Pancreas (tissue), 10 donors: ENCODE measurements at regions not wholly inside any gene's neighbourhood (a gene's known extent, or its start where the extent isn't known, plus 50 kb on each side); places are given as distances from the start of the nearest gene placed in this dataset.

Experiments
- ATAC-seq, 4 donors: fragments of 200-7000 bp; cut with Tn5 transposase; one replicate each; pipeline versions ENCODE4 v1.8.0 to v1.9.1; 2020; ENCODE audit warnings: mild to moderate bottlenecking in 4 of 4, moderate library complexity in 4 of 4
- DNase-seq, 6 donors: peaks; one replicate each; pipeline ENCODE4 v3.0.0-alpha.2; 2020
- FAIRE-seq: peaks from 2 replicates; lab custom pipeline; 2012; peaks lifted over from hg19 to GRCh38; lab: Jason Lieb, UNC
- H3K27ac ChIP-seq, 4 donors: fragments of 200-600 bp; sonication (generic); 1 replicate in 3 of 4; 2 replicates in 1 of 4; pipeline versions ENCODE4 v1.5.0 to v1.8.0; 2020
- H3K27me3 ChIP-seq, 4 donors: fragments of 200-600 bp; one replicate each; pipeline ENCODE4 v1.8.0; 2021
- H3K36me3 ChIP-seq, 3 donors: fragments of 200-600 bp; sonication (generic) in 1 of 3; one replicate each; pipeline versions ENCODE4 v1.5.0 to v1.8.0; 2020 to 2021
- H3K4me1 ChIP-seq, 3 donors: fragments of 200-600 bp; one replicate each; pipeline ENCODE4 v1.8.0; 2021
- H3K4me3 ChIP-seq, 4 donors: fragments of 200-600 bp; sonication (generic) in 2 of 4; one replicate each; pipeline versions ENCODE4 v1.5.0 to v1.8.0; 2020 to 2021
- H3K9me3 ChIP-seq, 4 donors: fragments of 200-600 bp; one replicate each; pipeline ENCODE4 v1.8.0; 2021
- CTCF ChIP-seq, 4 donors: fragments of 200-600 bp; sonication (generic) in 3 of 4; IDR thresholded peaks; one replicate each; pipeline versions ENCODE4 v1.5.0 to v1.8.0; 2021; ENCODE audit warnings: antibody characterized with exemption in 4 of 4
- WGBS, 2 donors: extraction: QIAGEN DNeasy Blood & Tissue Kit; methylation state at CpG; one replicate each; pipeline ENCODE4 v1.1.7; 2013; 5-methylcytosine and 5-hydroxymethylcytosine counted together
- intact Hi-C, 3 donors: fragments of 100-400 bp; cut with DNase I; formaldehyde crosslinking; loops; one replicate each; pipeline versions ENCODE4 v1.11.1 to v1.14.2; 2022
- donor health status: healthy with polysubstance abuse.
- donor health status: DM: no; HTN: no; CAD: no; lungs with moderate emphysema.
- donor health status: DM: no; HTN: no; CAD: no.
- donor health status: control.
- donor health status: control.
- donor health status: Bipolar disorder and iron deficiency.
- donor health status: DM: yes; HTN: yes; CAD: no.
- donor health status: DM: no; HTN: no; CAD: no.
- donor health status: DM: no; HTN: no; CAD: no.
- donor health status: DM: yes; HTN: yes; CAD: no.

DNA sequence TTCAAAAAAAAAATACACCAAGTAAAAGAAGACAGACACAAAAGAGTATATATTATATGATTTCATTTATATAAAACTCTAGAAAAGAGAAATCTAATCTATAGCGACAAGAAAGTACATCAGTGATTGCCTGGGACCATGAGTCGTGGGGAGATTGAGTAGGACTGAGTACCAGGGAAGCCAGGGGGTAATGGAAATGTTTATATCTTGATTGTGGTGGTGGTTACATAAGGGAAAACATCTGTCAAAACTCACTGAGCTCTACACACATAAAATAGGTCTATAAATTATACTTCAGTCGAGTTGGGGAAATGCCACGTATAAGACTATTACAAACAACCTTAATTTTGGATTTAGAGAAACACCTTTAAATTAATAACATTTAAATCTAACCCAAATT, 117.4 kb downstream of the TRIM29 start:
- intact Hi-C loops: no loop called here
- DNase-seq (no peak), ATAC-seq (no peak), FAIRE-seq (no peak)
- 86 to 87% methylated on average over 4 of the region's 4 CpGs for WGBS, 2 donors
- TF ChIP-seq CTCF (IDR thresholded peaks at IDR 0.05): no peak
- Histone ChIP-seq H3K4me3 (no peak overlapping the region), H3K9me3 (no peaks in the 10 kb centered on the region), H3K36me3 (no peaks in the 10 kb centered on the region), H3K27me3 (no peaks in the 10 kb centered on the region), H3K4me1 (no peaks in the 10 kb centered on the region), H3K27ac (no peak overlapping the region)

- Histone ChIP-seq H3K27me3 (no peaks in the 10 kb centered on the region), H3K4me1 (no peaks in the 10 kb centered on the region), H3K9me3 (no peaks in the 10 kb centered on the region), H3K36me3 (no peaks in the 10 kb centered on the region), H3K4me3 (no peak overlapping the region), H3K27ac (no peak overlapping the region)
- WGBS, 2 donors: 71 to 74% methylated on average over 5 of the region's 5 CpGs
- DNase-seq (no peak), FAIRE-seq (no peak), ATAC-seq (no peak)
- TF ChIP-seq CTCF (IDR thresholded peaks at IDR 0.05): no peak
- intact Hi-C loops: loop anchor here in 2 of 3 donors (10.0 kb wide), 1 partner anchor 354 kb away; no protein-coding TSS in a partner anchor
Measured at GRCh38 chr11:120019191-120019590, 118.7 kb downstream of the TRIM29 start.

GRCh38 chr11:120017582-120018150, 120.2 kb downstream of the TRIM29 start:
- DNase-seq (no peak), FAIRE-seq (no peak), ATAC-seq (no peak)
- Histone ChIP-seq H3K9me3 (no peaks in the 10 kb centered on the region), H3K4me1 (no peaks in the 10 kb centered on the region), H3K27me3 (no peaks in the 10 kb centered on the region), H3K36me3 (no peaks in the 10 kb centered on the region), H3K27ac (no peak overlapping the region), H3K4me3 (no peak overlapping the region)
- intact Hi-C loops: loop anchor here in 2 of 3 donors (10.0 kb wide), 1 partner anchor 353 kb away; no protein-coding TSS in a partner anchor
- TF ChIP-seq CTCF (IDR thresholded peaks at IDR 0.05): no peak
- 31 to 32% methylated on average over 9 of the region's 9 CpGs for WGBS, 2 donors

DNA sequence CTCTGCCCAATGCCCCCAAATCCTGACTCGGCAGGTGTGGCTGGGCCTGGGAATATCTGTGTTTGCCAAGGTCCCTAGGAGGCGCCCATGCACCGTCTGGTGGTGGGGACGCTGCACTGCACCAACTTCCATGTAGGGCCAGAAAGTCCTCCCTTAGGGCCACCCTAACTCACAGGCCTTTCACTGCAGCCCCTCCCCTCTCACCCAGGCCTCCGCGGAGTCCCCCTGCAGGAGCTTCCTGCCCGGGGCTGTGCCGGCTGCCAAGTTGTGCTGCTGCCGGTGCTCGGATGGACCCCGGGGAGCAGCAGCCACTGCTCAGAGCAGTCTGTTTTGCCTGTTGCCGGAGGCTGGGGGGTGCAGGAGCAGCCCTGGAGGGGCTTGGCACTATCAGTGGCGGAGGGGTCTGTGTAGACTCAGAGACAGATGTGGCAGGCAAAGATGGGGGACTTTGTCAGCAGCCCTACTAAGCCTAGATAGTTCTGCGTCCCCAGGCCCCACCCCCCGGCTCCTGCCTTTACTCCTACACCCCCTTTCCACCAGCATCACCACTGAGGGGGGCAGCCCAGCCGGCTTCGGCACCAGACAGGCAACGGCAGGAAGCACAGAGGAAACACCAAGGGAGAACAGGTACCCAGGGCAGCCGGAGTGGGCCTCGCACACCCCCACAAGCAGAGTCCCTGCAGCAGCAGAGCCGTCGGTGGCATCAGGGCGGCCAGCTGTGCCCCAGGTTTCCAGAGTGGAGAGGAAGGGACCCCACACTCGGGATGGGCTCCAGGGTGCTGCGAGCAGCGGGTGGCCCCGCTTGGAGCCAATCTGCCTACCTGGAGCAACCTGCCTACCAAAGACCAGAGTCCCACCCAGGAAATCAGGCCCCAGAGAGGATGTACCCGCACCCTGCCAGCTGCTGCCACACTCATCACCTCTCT, 124.3 kb downstream of the TRIM29 start:
- peak; percentile 82 to 97 (median 93) for ATAC-seq
- H3K27me3 ChIP-seq: no peaks in the 10 kb centered on the region
- no peaks in the 10 kb centered on the region for H3K36me3 ChIP-seq
- DNase-seq: peak; percentile 30 to 78 (median 64)
- TF ChIP-seq CTCF (IDR thresholded peaks at IDR 0.05): peak; percentile 38 to 68 (median 52)
- no peaks in the 10 kb centered on the region for H3K9me3 ChIP-seq
- H3K4me1 ChIP-seq: no peaks in the 10 kb centered on the region
- H3K27ac ChIP-seq: no peak overlapping the region
- intact Hi-C loops: loop anchor here in 2 of 3 donors (10.0 kb wide), 1 partner anchor 349 kb away; no protein-coding TSS in a partner anchor
- 36 to 41% methylated on average over 28 of the region's 28 CpGs for WGBS, 2 donors
- no peak overlapping the region for H3K4me3 ChIP-seq
- no peak for FAIRE-seq
